CD14-positive monocyte (primary cell): ENCODE measurements at regions not wholly inside any gene's neighbourhood (a gene's known extent, or its start where the extent isn't known, plus 50 kb on each side); places are given as distances from the start of the nearest gene placed in this dataset.

Experiments used
- DNase-seq, 3 donors: peaks; one replicate each; pipeline ENCODE4 v3.0.0-alpha.2; 2011 to 2022
- H2AFZ ChIP-seq: 2 replicates; pipeline ENCODE4 v1.6.0; 2012; ENCODE audit warnings: mild to moderate bottlenecking, low read depth, low read length, inconsistent platforms; ENCODE audit not compliant: insufficient read depth, poor library complexity, severe bottlenecking
- H3K27ac ChIP-seq, 2 donors: 1 replicate in 1 of 2; 2 replicates in 1 of 2; pipeline ENCODE4 v1.5.1; 2012 to 2013; ENCODE audit warnings: low read length in 2 of 2, control low read depth in 1 of 2, inconsistent platforms in 1 of 2, low read depth in 1 of 2, mild to moderate bottlenecking in 1 of 2
- H3K27me3 ChIP-seq, 2 donors: one replicate each; pipeline versions ENCODE4 v1.6.0 to v1.6.1; 2011 to 2013; ENCODE audit warnings: low read length in 2 of 2; ENCODE audit not compliant: control insufficient read depth in 2 of 2, insufficient read depth in 2 of 2
- H3K36me3 ChIP-seq, 2 donors: replicated peaks in 1 of 2; 1 replicate in 1 of 2; 2 replicates in 1 of 2; pipeline versions ENCODE4 v1.5.1 to v1.6.1; 2012 to 2013; ENCODE audit warnings: low read length in 2 of 2, control low read depth in 1 of 2, inconsistent platforms in 1 of 2, mild to moderate bottlenecking in 1 of 2; ENCODE audit not compliant: insufficient read depth in 2 of 2, control insufficient read depth in 1 of 2
- H3K4me1 ChIP-seq, 2 donors: 1 replicate in 1 of 2; 2 replicates in 1 of 2; pipeline versions ENCODE4 v1.5.1 to v1.6.1; 2012 to 2013; ENCODE audit warnings: low read length in 2 of 2, control low read depth in 1 of 2, inconsistent platforms in 1 of 2, mild to moderate bottlenecking in 1 of 2, moderate library complexity in 1 of 2; ENCODE audit not compliant: insufficient read depth in 2 of 2, control insufficient read depth in 1 of 2
- H3K4me2 ChIP-seq: replicated peaks from 2 replicates; pipeline ENCODE3; 2012; ENCODE audit warnings: low read length, moderate library complexity, mild to moderate bottlenecking; ENCODE audit not compliant: poor library complexity, severe bottlenecking; ENCODE audit errors: extremely low read depth
- H3K4me3 ChIP-seq, 3 experiments: fragments of 200-600 bp in 1 of 3; sonication (generic) in 1 of 3; replicated peaks in 1 of 3; 1 replicate in 2 of 3; 2 replicates in 1 of 3; pipeline ENCODE4 v1.5.1; 2011 to 2013; ENCODE audit warnings: low read length in 3 of 3, mild to moderate bottlenecking in 3 of 3, control low read depth in 2 of 3, low read depth in 2 of 3, inconsistent platforms in 1 of 3, moderate library complexity in 1 of 3
- H3K79me2 ChIP-seq: 2 replicates; pipeline ENCODE4 v1.6.0; 2012; ENCODE audit warnings: mild to moderate bottlenecking, control low read depth, inconsistent platforms, low read length, moderate library complexity; ENCODE audit not compliant: insufficient read depth
- H3K9ac ChIP-seq: 2 replicates; pipeline ENCODE4 v1.6.0; 2017; ENCODE audit warnings: low read length, mild to moderate bottlenecking; ENCODE audit not compliant: insufficient read depth, poor library complexity, severe bottlenecking
- H3K9me3 ChIP-seq, 2 donors: replicated peaks in 1 of 2; 1 replicate in 1 of 2; 2 replicates in 1 of 2; pipeline versions ENCODE4 v1.5.1 to v1.6.1; 2012 to 2013; ENCODE audit warnings: low read length in 2 of 2, control low read depth in 1 of 2; ENCODE audit not compliant: control insufficient read depth in 1 of 2, insufficient read depth in 1 of 2
- H4K20me1 ChIP-seq: 2 replicates; pipeline ENCODE4 v1.6.0; 2012; ENCODE audit warnings: mild to moderate bottlenecking, low read length, control low read depth, moderate library complexity; ENCODE audit not compliant: insufficient read depth
- H3K27ac Mint-ChIP-seq, 7 donors: one replicate each; pipeline ENCODE4 v1.8.0; 2020; ENCODE audit warnings: mild to moderate bottlenecking in 7 of 7, mixed read lengths in 7 of 7, moderate library complexity in 6 of 7, inconsistent platforms in 2 of 7
- H3K27me3 Mint-ChIP-seq, 3 donors: one replicate each; pipeline ENCODE4 v1.8.0; 2021 to 2022; ENCODE audit warnings: low read depth in 3 of 3, mild to moderate bottlenecking in 3 of 3, mixed read lengths in 3 of 3, moderate library complexity in 3 of 3, inconsistent platforms in 1 of 3
- H3K36me3 Mint-ChIP-seq, 2 donors: one replicate each; pipeline ENCODE4 v1.8.0; 2020; ENCODE audit warnings: mixed read lengths in 2 of 2, inconsistent platforms in 1 of 2, mild to moderate bottlenecking in 1 of 2
- H3K4me1 Mint-ChIP-seq: one replicate; pipeline ENCODE4 v1.8.0; 2020; ENCODE audit warnings: mild to moderate bottlenecking, mixed read lengths
- H3K4me3 Mint-ChIP-seq, 2 donors: one replicate each; pipeline ENCODE4 v1.8.0; 2020; ENCODE audit warnings: mild to moderate bottlenecking in 2 of 2, mixed read lengths in 2 of 2, moderate library complexity in 1 of 2
- H3K9me3 Mint-ChIP-seq, 7 donors: one replicate each; pipeline ENCODE4 v1.8.0; 2020 to 2022; ENCODE audit warnings: mixed read lengths in 7 of 7, mild to moderate bottlenecking in 6 of 7, moderate library complexity in 6 of 7, inconsistent platforms in 2 of 7
- CTCF ChIP-seq: fragments of 200-600 bp; IDR thresholded peaks from one replicate; pipeline ENCODE4 v1.8.0; 2022; ENCODE audit warnings: antibody characterized with exemption, mild to moderate bottlenecking
- WGBS: methylation state at CpG from one replicate; pipeline ENCODE4 v1.1.5; 2013; ENCODE audit warnings: missing lambda C conversion rate; ENCODE audit not compliant: insufficient coverage; 5-methylcytosine and 5-hydroxymethylcytosine counted together
- intact Hi-C, 2 donors: fragments of 100-400 bp; cut with micrococcal nuclease; formaldehyde crosslinking; loops; one replicate each; pipeline versions ENCODE4 v1.15.0 to v1.15.1; 2023

GRCh38 chr5:74105126-74105780 lies 479.3 kb downstream of the ARHGEF28 start:
- no peak overlapping the region for H3K27ac ChIP-seq
- WGBS, result 74% methylated on average over 4 of the region's 4 CpGs
- no peaks in the 10 kb centered on the region for H3K36me3 Mint-ChIP-seq

More at GRCh38 chr5:74105126-74105780, 479.3 kb downstream of the ARHGEF28 start:
- no peak for DNase-seq
- no peaks in the 10 kb centered on the region for H3K36me3 ChIP-seq
- Mint-ChIP-seq H3K27me3 (peaks cover 0 to 2% (median 1%) of the 10 kb centered on the region in 3 donors), H3K4me3 (no peak overlapping the region), H3K27ac (no peak overlapping the region), H3K4me1 (peaks cover 4% of the 10 kb centered on the region), H3K9me3 (peaks cover 0 to 7% (median 0%) of the 10 kb centered on the region in 7 donors)
- H3K79me2 ChIP-seq, result no peaks in the 10 kb centered on the region
- H4K20me1 ChIP-seq, result no peaks in the 10 kb centered on the region
- no peaks in the 10 kb centered on the region for H3K4me1 ChIP-seq
- no peak overlapping the region for H2AFZ ChIP-seq
- H3K4me3 ChIP-seq, result no peak overlapping the region
- no peaks in the 10 kb centered on the region for H3K9me3 ChIP-seq
- no peak overlapping the region for H3K9ac ChIP-seq
- TF ChIP-seq CTCF, result no peak
- no peak overlapping the region for H3K4me2 ChIP-seq
- H3K27me3 ChIP-seq, result no peaks in the 10 kb centered on the region
- intact Hi-C loops, result no loop called here
